CMK (cell line): ENCODE measurements at regions not wholly inside any gene's neighbourhood (a gene's known extent, or its start where the extent isn't known, plus 50 kb on each side); places are given as distances from the start of the nearest gene placed in this dataset.

Experiments used
- DNase-seq: peaks from one replicate; pipeline ENCODE4 v3.0.0-alpha.2; 2010; ENCODE audit warnings: low read depth

DNA sequence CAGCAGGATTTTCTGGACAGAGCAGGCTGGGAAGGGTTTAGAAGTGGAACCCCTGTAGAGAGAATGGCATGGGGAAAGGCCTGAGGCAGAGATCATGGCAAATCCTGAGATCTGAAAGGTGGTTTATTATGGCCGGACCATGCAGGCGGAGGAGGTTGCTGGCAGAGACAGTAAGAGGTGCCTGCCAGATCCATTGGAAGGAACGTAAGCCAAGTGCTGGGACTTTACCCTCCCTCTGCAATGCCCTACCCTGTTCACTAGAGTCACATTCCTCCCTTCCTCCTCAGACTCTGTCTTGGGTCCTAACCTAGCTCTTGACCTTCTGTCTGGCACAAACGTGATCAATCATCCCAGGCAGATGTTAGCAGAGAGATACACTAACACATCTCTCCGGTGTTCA, 66.4 kb upstream of the SLC22A23 start:
- no peak for DNase-seq

DNA sequence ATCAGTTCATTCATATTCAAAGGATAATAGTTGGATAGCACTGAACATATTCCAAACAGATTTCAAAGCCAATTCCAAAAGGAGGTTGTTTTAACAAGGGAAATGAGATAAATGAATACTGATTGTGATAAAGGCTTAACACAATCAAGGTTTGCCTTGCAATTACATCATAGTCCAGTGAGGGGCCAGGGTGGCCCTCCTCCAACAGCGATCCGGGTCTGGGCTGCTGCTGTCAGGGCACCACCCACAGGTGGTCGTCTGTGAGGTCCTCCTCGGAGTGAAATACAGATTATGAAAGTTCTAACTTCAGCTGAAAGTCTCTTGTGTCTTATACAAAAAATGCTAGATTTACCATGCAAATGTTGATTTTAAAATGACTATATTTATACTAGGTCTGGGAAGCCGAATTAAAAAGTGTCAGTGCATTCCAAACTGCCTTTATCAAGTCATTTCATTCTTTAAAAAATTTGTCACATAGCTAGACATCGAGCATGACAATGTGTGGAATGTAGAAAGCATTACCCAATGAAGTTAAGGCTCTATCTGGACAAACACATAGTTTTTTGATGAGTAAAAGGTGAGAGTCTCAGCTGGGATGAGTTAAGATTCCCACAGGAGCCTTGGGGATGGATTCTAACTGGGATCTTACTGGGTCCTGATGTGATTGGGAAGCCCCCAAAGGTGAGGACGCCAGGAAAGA, 65.9 kb upstream of the SLC22A23 start:
- no peak for DNase-seq

DNA sequence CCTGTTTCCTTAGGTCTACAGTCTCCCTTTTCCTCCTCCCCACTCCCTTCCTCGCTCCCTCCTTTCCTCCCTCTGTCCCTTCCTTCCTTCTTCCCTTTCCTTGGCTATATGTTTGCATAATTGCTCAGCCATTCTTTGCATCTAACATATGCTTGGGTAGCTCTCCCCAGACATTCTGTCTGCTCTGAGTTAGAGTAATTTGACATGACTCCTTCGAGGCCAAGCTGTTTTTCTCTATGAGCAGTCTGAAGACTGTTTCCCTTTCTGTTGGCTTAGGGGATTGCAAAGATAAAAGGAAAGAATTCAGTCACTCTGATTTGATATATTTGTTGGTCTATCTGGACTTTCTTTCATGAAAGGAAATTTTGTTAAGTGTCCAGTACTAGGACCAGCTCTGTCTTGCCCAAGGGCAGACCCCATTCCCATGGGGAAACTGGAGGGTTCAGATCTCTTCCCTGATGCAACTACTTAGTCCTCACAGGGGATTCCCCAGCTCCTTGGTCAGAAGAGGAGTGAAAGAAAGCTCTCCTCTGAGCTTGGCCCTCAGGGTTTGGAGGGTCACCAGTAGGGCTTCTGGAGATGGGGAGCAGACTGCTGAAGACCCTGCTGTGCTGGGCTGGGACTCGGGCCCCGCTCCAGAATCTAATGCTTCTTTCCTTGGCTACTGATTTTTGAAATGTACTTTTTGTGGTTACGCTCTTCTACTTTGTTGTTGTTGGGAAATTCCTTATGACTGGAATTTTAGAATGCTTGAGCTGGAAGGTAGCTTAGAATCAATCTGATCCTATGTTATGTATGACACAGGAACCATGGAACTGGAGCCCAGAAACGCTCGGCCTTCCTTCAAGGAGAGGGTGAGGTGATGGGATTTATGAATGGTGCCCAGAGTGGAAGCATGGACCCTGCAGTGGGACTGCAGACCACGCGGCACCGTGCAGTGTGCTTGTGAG, 63.7 kb upstream of the SLC22A23 start:
- no peak for DNase-seq

DNA sequence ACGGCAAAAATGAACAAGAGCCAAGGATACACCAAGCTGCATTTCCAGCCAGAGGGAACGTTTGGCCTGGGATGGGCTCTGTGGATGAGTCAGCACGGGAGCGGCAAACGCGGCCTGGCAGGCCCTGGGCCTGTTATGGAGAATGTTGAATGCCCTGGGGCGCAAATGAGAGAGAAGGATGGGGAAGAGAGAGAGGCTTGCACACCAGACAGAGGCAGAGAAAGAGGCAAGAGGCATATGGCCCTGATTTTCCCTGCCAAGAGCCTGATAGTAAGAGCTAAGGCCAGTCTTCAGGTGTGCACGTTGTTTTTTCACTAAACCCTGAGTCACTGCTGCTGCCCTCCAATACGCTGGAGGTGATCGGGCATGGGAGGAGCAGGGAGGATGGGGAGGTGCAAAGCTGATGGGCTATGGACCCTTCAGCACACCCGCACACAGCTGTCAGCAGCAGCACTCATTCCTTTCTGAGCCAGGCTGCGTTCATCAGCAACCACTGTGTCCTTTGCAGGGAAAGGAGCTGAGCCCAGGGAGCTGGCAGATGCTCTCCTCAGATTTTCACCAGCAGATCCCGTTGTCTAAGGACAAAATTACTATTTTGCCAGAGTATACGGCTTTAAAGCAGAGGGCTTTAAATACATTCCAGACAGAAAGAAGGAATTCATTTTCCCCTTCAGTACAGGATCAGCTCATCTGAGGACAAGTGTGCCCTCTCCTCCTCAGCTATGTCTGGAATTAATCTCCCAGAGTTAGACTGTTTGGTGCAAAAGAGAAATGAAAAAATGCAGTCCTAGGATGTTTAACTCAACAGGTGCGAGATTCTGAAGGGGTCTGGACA, 61.7 kb upstream of the SLC22A23 start:
- no peak for DNase-seq

DNA sequence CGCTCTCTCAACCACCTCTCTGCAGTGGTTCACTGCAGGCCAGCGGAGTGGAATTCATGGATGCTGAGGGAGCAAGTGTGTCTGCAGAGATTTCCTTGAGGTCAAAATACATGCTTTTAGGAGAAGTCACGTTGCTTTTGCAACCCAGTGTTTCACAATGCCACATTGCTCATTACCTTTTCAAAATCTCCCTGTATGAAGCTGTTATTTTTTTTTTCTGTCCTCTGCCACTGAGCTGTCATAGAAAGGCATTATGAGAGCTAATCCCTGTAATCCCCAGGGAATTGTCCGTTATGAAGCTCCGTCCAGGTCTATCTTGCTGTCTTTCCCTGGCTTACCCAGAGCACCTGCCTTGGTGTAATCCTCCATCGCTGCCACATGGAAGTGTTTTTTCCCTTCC, 60.5 kb upstream of the SLC22A23 start:
- no peak for DNase-seq

DNA sequence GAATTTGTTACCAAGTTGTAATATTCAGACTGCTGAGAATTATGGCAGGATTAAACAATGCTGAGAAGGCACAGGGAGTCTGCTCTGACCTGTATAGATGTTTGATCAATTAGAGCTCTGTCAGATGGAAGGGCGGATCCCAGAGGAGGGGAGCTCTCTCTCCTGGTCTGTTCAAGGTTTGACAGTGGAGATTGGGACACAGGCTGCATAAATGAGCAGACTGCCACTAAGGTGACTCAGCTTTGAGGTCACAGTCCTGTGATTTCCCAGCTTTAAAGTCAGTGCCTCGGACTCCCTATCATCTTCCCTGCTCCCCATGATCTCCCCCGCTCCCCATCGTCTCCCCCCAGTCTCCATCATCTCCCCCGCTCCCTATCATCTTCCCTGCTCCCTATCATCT, 59.2 kb upstream of the SLC22A23 start:
- no peak for DNase-seq

DNA sequence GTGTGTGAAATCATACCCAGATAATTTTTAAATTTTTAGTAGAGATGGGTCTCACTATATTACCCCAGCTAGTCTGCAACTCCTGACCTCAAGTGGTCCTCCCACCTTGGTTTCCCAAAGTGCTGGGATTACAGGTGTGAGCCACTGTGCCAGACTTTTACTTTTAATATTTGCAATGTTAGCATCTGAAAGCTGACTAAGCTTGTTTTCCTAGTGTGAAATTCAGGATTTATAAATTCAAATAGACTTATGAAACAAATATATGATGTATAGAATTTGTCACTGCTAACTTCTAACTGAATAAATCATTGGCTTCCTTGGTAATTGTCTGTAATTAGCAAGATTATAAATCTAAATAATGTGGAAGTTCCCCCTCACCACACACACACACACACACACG, 58.8 kb upstream of the SLC22A23 start:
- no peak for DNase-seq

DNA sequence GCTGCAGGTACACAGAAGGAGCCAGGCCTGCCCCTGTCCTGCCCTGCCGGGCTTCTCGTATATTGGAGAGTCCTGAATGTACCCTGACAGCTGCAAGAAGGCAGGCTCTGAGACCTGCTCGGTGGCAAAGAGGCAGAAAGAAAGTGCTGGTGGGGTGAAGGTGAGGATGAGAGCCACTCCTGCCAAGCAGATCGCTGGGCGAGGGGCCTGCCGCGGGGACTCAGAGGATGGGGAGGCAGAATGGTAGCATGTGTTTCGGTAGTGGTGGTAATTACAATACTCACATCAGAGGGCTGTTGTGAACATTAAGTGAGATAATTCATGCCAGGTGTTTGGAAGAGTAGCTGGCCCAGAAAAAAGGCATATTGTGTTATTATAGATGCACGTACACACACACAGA, 56.6 kb upstream of the SLC22A23 start:
- no peak for DNase-seq

DNA sequence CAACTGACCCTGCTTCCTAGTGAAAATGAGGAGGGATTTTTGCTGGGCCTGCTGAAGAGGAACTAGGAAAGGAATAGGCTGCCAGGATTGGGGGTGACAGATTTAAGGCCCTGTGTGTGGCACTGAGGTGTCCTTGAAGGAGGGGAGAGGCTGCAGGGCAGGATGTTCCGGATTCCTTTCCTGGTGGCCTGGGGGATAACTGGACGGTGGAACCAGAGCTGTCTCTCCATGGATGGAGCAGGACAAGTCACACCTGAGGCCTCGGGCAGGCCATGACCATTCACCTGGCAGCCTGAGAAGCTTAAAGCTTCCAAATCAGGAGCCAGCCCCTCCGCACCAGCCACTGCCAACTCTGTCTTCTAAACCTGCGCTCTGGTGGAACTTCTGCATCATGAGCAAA, 56.0 kb upstream of the SLC22A23 start:
- no peak for DNase-seq

DNA sequence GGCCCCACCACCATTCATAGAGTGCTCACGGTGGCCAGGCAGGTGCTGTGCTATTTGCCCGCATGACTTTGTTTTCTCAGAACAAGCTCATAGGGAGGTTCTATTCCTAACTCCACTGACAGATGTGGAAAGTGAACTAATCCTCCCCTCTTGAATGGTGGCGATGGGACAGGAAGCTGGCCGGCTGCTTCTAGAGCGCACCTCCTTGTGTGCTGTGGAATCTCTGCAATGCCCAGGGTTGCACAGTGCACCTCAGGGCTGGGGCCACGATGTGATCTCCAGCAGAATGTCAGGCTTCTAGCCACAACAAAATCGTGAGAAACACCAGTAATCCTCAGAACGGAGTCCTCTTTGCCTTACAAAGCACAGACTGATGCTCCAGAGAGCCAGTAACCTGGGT, 53.8 kb upstream of the SLC22A23 start:
- DNase-seq, result no peak

DNA sequence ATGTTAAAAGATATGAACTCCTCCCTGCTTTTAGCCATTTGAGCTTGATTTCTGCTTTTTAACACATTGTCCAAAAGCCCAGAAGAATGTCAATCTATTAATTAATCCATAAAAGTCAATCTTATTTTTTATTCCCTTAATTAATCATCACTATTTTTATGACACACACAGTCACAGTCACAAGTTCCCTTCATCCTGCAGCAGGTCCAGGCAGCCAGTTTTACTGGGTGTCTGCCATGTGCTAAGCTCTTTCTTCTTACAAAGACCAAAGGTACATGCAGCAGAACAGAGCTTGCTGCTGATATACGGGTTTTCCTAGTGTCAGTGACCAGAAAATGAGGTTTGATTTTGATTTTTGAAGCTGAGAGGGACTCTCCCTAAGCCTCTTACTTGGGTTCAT, 53.3 kb upstream of the SLC22A23 start:
- DNase-seq, result no peak

DNA sequence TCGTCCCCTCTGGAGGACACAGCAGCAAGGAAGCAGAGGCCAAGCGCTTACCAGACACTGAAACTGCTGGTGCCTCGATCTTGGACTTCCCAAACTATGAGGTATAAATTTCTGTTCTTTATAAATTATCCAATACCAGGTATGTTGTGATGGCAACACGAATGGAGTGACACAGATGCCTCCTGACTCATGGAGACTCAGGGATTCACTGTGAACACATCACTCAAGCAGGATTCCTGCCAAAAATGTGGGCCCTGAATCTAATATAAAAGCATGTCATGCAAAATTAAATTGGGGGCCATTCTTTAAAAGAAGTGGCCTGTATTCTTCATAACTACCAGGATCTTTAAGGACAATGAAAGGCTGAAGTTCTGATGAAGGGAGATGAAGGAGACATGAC, 52.5 kb upstream of the SLC22A23 start:
- DNase-seq, result no peak

DNA sequence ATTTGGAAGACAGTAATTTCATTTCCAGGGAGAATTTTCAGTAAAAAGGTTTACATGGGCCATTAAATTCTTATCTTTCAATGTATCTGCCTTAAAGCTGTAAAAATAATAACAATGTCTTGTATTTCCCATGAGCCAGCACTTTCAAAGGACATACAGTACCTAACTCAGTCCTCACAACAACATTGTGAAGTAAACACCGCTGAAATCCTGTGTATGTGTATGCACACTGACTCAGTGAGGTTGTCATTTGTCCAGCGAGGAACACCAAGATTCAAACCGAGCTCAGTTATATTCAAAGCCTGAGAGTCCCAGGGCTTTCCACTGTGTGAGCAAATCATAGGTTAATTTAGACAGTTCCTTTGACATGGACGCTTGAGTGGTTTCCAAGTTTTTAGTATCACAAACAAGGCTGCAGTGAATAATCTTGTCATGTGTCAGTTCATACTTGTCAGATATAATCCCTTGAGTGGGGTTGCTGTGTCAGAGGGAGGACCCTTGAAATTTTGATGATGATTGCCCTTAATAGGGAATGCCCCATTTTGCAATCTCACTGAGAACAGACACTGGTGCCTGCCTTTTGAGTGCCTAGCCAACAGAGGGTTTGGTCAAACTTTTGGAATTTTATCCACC, 50.0 kb upstream of the SLC22A23 start:
- no peak for DNase-seq
